GM18870 (cell line): ENCODE measurements at regions not wholly inside any gene's neighbourhood (a gene's known extent, or its start where the extent isn't known, plus 50 kb on each side); places are given as distances from the start of the nearest gene placed in this dataset.
"Not testable (repeated sequence)": the region's sequence is repeated elsewhere in the genome, so short reads cannot be mapped to it uniquely, and the experiment has no call there.

Source experiments
- ATAC-seq: cut with Tn5 transposase; IDR thresholded peaks from one replicate; pipeline ENCODE4 v1.9.1; 2021; ENCODE audit warnings: moderate library complexity; ENCODE audit not compliant: unreplicated experiment

GRCh38 chr7:69467826-69468225 is 130.4 kb upstream of the AUTS2 start:
- no peak for ATAC-seq

DNA sequence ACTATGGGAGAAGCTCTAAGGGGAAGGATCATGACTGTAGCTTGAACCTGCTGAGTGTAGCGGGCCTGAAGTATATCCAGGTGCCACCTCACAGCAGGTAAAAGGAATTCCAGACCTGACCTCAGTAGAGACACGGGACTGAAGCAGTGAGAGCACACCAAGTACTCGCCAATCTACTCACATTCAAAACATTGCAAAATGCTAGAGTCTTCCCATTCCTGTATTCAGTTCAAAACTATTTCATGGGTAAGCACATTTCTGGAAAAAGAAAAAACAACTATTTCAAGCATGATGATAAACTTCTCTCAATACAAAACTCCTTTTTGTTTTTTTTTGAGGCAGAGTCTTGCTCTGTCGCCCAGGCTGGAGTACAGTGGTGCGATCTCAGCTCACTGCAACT is 121.9 kb upstream of the AUTS2 start:
- ATAC-seq, result no peak

DNA sequence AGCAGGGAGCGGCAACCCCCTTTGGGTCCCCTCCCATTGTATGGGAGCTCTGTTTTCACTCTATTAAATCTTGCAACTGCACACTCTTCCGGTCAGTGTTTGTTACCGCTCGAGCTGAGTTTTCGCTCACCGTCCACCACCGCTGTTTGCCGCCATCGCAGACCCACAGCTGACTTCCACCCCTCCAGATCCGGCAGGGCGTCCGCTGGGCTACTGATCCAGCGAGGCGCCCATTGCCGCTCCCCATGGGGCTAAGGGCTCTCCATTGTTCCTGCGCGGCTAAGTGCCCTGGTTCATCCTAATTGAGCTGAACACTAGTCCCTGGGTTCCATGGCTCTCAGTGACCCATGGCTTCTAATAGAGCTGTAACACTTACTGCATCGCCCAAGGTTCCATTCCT is 115.6 kb upstream of the AUTS2 start:
- no peak for ATAC-seq

- ATAC-seq, result no peak
These were observed 108.7 kb upstream of the AUTS2 start for GRCh38 chr7:69489533-69489932.

DNA sequence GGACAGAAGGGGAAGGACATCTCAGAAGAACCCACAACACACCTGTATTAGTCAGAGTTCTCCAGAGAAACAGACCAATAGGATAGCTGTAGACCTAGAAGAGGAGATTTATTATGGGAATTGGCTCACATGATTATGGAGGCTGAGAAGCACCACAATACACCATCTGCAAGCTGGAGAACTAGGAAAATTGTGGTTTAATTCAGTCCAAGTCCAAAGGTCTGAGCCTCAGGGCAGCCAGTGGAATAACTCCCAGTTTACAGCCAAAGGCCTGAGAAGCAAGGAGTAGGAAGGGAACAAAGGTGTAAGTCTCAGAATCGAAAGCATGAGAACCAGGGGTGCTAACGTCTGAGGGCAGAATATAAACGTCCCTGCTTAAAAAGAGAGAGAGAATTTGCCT is 99.6 kb upstream of the AUTS2 start:
- ATAC-seq, result no peak

- no peak for ATAC-seq
These were observed 95.9 kb upstream of the AUTS2 start for GRCh38 chr7:69502358-69502757.

GRCh38 chr7:69504733-69505420 is 93.4 kb upstream of the AUTS2 start:
- ATAC-seq, result no peak

- ATAC-seq, result no peak
These were observed 89.5 kb upstream of the AUTS2 start for GRCh38 chr7:69508736-69509135.

DNA sequence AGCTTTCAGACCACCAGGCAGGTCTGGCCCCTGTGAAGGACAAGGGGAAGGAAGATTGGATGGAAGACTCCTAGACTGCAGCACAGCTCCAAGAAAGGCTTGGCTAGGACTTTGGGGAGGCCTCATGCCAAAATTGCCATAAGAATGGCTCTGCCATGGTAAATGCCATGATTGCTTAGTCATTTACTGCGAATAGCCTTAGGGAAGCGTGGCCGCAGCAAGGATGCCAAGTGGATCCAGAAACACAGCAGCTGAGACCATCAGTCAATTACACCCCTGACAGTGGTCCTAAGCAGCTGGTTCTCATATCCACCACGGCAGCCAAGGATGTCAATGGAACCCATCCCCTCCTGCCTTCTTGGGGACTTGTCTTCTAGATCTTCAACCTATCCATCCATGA is 88.2 kb upstream of the AUTS2 start:
- no peak for ATAC-seq

DNA sequence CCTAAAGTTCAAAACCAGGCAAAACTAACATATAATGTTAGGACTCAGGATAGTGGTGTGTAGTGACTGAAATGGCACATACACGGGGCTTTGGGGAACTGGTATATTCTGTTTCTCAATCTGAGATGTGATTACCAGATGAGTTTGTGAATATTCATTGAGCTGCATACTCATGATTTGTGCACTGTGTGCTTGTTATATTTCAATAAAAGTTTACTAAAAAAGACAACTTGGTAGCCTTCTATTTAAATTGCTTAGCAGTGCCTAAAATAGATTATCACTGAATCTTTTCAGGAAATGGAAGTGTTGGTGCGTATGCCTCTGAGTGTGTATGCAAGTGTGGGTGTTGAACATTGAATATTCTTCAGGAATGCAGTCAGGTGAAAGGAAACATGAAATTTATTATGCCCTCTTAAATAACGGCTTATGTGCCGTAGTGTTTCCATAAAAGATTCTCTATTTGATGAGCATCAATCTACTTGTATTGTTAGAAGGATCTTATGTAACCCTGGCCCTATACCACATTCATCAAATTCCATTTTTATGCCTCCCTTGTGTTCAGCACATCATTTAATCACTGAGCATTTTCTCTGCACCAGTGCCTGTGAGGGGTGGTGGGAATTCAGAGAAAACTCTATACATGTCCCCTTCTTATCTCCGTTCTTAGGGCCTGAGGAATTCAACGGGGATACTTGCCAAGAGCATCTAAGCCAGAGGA is 82.6 kb upstream of the AUTS2 start:
- ATAC-seq, result no peak

DNA sequence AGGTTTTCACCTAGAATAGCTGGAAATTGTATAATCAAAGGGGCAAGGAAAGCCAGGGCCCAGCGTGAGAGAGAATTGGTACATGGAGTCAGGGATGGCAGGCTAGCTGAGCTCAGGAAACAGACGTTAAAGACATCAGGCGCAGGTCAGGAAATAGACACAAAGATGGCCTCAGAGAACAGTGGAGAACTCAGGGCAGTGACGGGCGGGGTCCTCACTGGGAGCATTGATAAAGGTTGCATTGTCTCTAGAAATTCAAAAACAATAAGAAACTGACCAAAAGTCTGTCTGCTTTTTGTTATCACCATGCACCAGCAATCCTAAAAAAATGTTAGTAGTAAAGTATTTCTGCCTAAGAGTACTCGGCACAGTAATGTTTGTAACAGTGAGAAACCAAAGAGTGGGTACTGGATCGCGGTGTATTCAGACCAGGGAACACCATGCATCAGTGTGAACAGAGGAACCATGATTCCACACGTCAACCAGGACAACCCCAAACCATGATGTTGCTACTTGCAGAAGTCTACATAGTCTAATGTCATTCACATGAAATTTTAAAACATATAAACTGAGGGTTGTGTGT is 81.9 kb upstream of the AUTS2 start:
- ATAC-seq, result no peak

- no peak for ATAC-seq
These were observed 80.1 kb upstream of the AUTS2 start for GRCh38 chr7:69517985-69518704.

DNA sequence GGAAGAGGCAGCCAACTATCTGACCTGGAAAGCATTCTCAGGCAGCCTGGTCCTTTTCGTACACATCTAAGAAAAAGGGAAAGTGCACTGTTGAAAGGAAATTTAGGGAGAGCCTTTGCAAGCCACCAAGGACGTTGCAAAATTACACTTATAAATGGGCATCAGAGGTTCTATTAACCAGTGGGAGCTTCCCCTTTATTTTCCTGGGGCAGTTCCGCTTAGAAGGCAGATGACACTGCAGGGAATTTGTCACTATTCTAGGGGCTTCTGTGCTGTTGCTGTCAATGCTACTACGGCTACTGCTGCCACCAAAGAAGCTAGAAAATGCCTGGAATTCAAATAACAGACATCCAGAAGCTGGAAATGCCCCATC is 79.6 kb upstream of the AUTS2 start:
- no peak for ATAC-seq

DNA sequence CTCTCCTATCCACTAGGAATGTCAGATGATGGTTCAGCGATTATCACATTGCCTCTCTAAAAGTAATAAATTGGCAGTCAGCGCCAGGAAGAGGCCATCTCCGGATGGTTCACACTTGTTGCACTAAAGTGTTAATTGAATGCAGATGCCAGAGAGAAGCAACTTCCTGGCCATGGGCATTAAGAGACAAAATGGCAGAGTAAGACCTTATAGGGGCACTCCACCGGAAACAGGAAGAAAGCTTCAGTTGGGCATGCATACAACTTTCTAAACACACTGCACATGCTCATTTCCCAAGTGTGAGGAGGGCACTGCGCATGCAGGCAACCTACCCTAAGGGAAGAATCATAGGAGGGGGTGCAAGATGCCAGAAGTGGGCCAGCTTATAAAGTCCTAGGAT is 71.7 kb upstream of the AUTS2 start:
- ATAC-seq, result no peak

GRCh38 chr7:69527706-69528105 is 70.6 kb upstream of the AUTS2 start:
- ATAC-seq, result no peak

DNA sequence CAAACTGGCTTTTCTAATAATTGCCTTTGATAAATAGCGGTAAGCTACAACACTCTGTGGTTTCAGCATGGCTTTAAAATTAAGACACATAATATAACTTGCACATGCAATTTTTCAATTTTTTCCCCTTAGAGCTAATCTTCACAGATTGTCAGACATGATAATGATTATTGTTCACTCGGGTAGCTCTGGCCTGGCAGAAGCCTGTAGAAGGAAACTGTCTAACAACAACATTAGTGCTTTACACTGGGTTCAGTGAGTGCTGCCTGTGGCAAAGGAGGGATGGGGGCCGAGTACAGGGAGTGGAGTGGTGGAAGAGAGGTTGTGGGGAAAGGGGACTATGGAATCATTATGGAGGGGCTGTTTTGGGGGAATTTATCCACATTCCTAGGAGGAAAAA is 67.2 kb upstream of the AUTS2 start:
- no peak for ATAC-seq

GRCh38 chr7:69534461-69535041 is 63.7 kb upstream of the AUTS2 start:
- no peak for ATAC-seq

- no peak for ATAC-seq
These were observed 60.6 kb upstream of the AUTS2 start for GRCh38 chr7:69537691-69538090.

DNA sequence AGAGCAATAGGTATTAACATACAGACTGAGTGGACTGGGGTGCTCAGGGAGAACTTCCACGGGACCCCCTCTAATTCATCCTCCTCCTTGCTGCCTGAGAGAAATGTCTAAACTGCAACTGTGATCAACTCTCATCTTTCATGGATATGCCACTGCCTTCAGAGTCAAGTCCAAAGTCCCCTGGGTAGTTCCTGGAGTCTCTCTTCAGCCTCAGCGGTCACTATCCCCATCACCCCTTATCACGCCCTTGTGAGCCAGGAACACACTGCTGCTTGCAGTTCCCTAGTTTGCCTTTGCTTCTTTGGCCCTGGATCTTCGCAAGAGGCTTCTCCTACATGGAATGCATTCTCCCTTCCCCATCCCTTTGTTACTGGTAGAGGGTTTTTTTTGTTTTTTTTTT is 58.7 kb upstream of the AUTS2 start:
- no peak for ATAC-seq

DNA sequence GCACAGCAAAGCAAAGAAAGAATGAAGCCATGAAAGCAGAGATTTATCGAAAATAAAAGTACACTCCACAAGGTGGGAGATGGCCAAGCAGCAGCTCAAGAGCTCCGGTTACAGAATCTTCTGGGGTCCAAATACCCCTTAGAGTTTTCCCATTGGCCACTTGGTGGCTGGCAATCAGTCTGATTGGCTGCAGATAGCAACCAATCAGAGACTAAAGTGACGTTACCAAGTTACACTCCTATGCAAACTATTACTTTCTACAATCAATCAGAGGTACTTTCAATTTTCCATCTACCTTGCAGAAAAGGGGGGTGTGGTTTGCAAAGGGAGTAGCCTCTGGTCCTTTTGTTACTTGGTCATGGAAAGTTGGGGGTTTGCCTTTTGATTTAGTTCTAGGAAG is 58.0 kb upstream of the AUTS2 start:
- ATAC-seq, result no peak

DNA sequence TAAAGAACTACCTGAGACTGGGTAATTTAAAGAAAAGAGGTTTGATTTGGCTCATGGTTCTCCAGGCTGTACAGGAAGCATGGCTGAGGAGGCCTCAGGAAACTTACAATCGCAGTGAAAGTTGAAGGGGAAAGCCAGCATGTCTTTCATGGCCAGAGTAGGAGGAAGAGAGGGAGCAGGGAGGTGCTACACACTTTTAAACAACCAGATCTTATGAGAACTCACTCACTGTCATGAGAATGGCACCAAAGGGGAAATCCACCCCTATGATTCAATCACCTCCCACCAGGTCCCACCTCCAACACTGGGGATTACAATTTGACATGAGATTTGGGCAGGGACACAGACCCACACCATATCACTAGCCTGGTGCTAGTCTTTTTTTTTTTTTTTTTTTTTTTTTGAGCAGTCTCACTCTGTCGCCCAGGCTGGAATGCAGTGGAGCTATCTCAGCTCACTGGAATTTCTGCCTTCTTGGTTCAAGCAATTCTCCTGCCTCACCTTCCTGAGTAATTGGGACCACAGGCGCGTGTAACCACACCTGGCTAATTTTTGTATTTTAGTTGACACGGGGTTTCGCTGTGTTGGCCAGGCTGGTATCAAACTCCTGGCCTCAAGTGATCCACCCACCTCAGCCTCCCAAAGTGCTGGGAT is 56.4 kb upstream of the AUTS2 start:
- not testable (repeated sequence) for ATAC-seq
